H9 (cell line): ENCODE measurements at regions not wholly inside any gene's neighbourhood (a gene's known extent, or its start where the extent isn't known, plus 50 kb on each side); places are given as distances from the start of the nearest gene placed in this dataset.

Source experiments
- DNase-seq: peaks from one replicate; pipeline ENCODE4 v3.0.0-alpha.2; 2017
- H2AFZ ChIP-seq: one replicate; pipeline ENCODE4 v1.6.1; 2013; ENCODE audit warnings: mild to moderate bottlenecking, low read length, control low read depth, moderate library complexity
- H2AK5ac ChIP-seq: 2 replicates; pipeline ENCODE4 v1.6.1; 2013; ENCODE audit warnings: low read length, control low read depth, mixed read lengths; ENCODE audit not compliant: insufficient read length
- H2BK120ac ChIP-seq: one replicate; pipeline ENCODE4 v1.6.1; 2013; ENCODE audit warnings: low read depth, mild to moderate bottlenecking, low read length, control low read depth, inconsistent platforms; ENCODE audit not compliant: poor library complexity, severe bottlenecking
- H2BK12ac ChIP-seq: 2 replicates; pipeline ENCODE4 v1.6.1; 2013; ENCODE audit warnings: low read length, control low read depth, mixed read lengths, low read depth; ENCODE audit not compliant: insufficient read length
- H2BK15ac ChIP-seq: 2 replicates; pipeline ENCODE4 v1.6.1; 2013; ENCODE audit warnings: low read depth, low read length, control low read depth
- H2BK20ac ChIP-seq: one replicate; pipeline ENCODE4 v1.6.1; 2013; ENCODE audit warnings: low read depth, mild to moderate bottlenecking, low read length, control low read depth, inconsistent platforms; ENCODE audit not compliant: poor library complexity, severe bottlenecking
- H2BK5ac ChIP-seq: 2 replicates; pipeline ENCODE4 v1.6.1; 2013; ENCODE audit warnings: low read length, control low read depth, mixed read lengths; ENCODE audit not compliant: insufficient read length
- H3K14ac ChIP-seq: 2 replicates; pipeline ENCODE4 v1.6.1; 2013; ENCODE audit warnings: low read length, control low read depth; ENCODE audit not compliant: insufficient read depth
- H3K18ac ChIP-seq: 2 replicates; pipeline ENCODE4 v1.6.1; 2013; ENCODE audit warnings: low read depth, mild to moderate bottlenecking, mixed read lengths, low read length, control low read depth; ENCODE audit not compliant: insufficient read length
- H3K23ac ChIP-seq: 2 replicates; pipeline ENCODE4 v1.6.1; 2013; ENCODE audit warnings: low read length, control low read depth, mixed read lengths, low read depth; ENCODE audit not compliant: insufficient read length
- H3K23me2 ChIP-seq: 2 replicates; pipeline ENCODE4 v1.6.1; 2013; ENCODE audit warnings: low read depth, mild to moderate bottlenecking, mixed read lengths, low read length, control low read depth; ENCODE audit not compliant: insufficient read length, poor library complexity, severe bottlenecking
- H3K27ac ChIP-seq: 2 replicates; pipeline ENCODE4 v1.5.1; 2013; ENCODE audit warnings: low read length, control low read depth, mixed read lengths, low read depth; ENCODE audit not compliant: insufficient read length
- H3K27me3 ChIP-seq: 2 replicates; pipeline ENCODE4 v1.6.1; 2013; ENCODE audit warnings: low read length, control low read depth, inconsistent platforms; ENCODE audit not compliant: insufficient read depth
- H3K4ac ChIP-seq: 2 replicates; pipeline ENCODE4 v1.6.1; 2013; ENCODE audit warnings: low read depth, mild to moderate bottlenecking, control low read depth, inconsistent platforms, low read length, moderate library complexity
- H3K4me1 ChIP-seq: 2 replicates; pipeline ENCODE4 v1.6.1; 2013; ENCODE audit warnings: low read length, control low read depth, inconsistent platforms; ENCODE audit not compliant: insufficient read depth
- H3K4me2 ChIP-seq: 2 replicates; pipeline ENCODE4 v1.6.1; 2013; ENCODE audit warnings: low read length, control low read depth, mixed read lengths; ENCODE audit not compliant: insufficient read length, insufficient read depth
- H3K56ac ChIP-seq: 2 replicates; pipeline ENCODE4 v1.6.1; 2013; ENCODE audit warnings: low read depth, mild to moderate bottlenecking, mixed read lengths, low read length, control low read depth; ENCODE audit not compliant: insufficient read length
- H3K79me1 ChIP-seq: 2 replicates; pipeline ENCODE4 v1.6.1; 2013; ENCODE audit warnings: low read depth, mild to moderate bottlenecking, moderate library complexity, low read length, control low read depth, inconsistent platforms; ENCODE audit not compliant: insufficient read depth, poor library complexity, severe bottlenecking
- H3K79me2 ChIP-seq: 2 replicates; pipeline ENCODE4 v1.6.1; 2013; ENCODE audit warnings: low read length, control low read depth, inconsistent platforms; ENCODE audit not compliant: insufficient read depth
- H3K9ac ChIP-seq: 2 replicates; pipeline ENCODE4 v1.6.1; 2013; ENCODE audit warnings: low read length, control low read depth, mixed read lengths; ENCODE audit not compliant: insufficient read length; ENCODE audit errors: extremely low read depth
- H3K9me3 ChIP-seq: one replicate; pipeline ENCODE4 v1.6.1; 2013; ENCODE audit warnings: low read depth, low read length, inconsistent platforms; ENCODE audit not compliant: control insufficient read depth
- H3T11ph ChIP-seq: one replicate; pipeline ENCODE4 v1.6.1; 2013; ENCODE audit warnings: mild to moderate bottlenecking, low read length, control low read depth, inconsistent platforms
- H4K20me1 ChIP-seq: one replicate; pipeline ENCODE4 v1.6.1; 2013; ENCODE audit not compliant: control insufficient read depth, insufficient read length, insufficient read depth
- H4K5ac ChIP-seq: 2 replicates; pipeline ENCODE4 v1.6.1; 2013; ENCODE audit warnings: low read depth, mild to moderate bottlenecking, mixed read lengths, low read length, control low read depth; ENCODE audit not compliant: insufficient read length
- H4K8ac ChIP-seq: replicated peaks from 2 replicates; pipeline ENCODE4 v1.6.1; 2013; ENCODE audit warnings: low read length, control low read depth, mixed read lengths, low read depth; ENCODE audit not compliant: insufficient read length
- H4K91ac ChIP-seq: 2 replicates; pipeline ENCODE4 v1.6.1; 2013; ENCODE audit warnings: low read depth, mild to moderate bottlenecking, moderate library complexity, mixed read lengths, low read length, control low read depth; ENCODE audit not compliant: insufficient read length
- H3K27ac Mint-ChIP-seq, 3 experiments: 2 replicates in 2 of 3; 3 replicates in 1 of 3; pipeline ENCODE4 v1.8.0; 2020 to 2021; ENCODE audit warnings: mixed read lengths in 3 of 3, mild to moderate bottlenecking in 1 of 3, moderate library complexity in 1 of 3
- H3K27me3 Mint-ChIP-seq: 2 replicates; pipeline ENCODE4 v1.8.0; 2021; ENCODE audit warnings: low read depth, mild to moderate bottlenecking, moderate library complexity, mixed read lengths
- H3K36me3 Mint-ChIP-seq, 3 experiments: 2 replicates in 2 of 3; 3 replicates in 1 of 3; pipeline ENCODE4 v1.8.0; 2020 to 2021; ENCODE audit warnings: low read depth in 3 of 3, mixed read lengths in 3 of 3; ENCODE audit not compliant: insufficient read depth in 1 of 3
- H3K4me1 Mint-ChIP-seq, 2 experiments: 2 replicates each; pipeline ENCODE4 v1.8.0; 2020; ENCODE audit warnings: mixed read lengths in 2 of 2
- H3K4me3 Mint-ChIP-seq, 2 experiments: 2 replicates in 1 of 2; 3 replicates in 1 of 2; pipeline ENCODE4 v1.8.0; 2020 to 2021; ENCODE audit warnings: mild to moderate bottlenecking in 2 of 2, mixed read lengths in 2 of 2, moderate library complexity in 1 of 2
- H3K9me3 Mint-ChIP-seq, 2 experiments: 2 replicates in 1 of 2; 3 replicates in 1 of 2; pipeline ENCODE4 v1.8.0; 2020; ENCODE audit warnings: mild to moderate bottlenecking in 2 of 2, mixed read lengths in 2 of 2, moderate library complexity in 1 of 2
- WGBS: extraction: QIAGEN DNeasy Blood & Tissue Kit; methylation state at CpG from one replicate; pipeline ENCODE4 v1.1.7; 2013; ENCODE audit warnings: missing lambda C conversion rate, low lambda C conversion rate, mixed read lengths; ENCODE audit not compliant: insufficient read length; ENCODE audit errors: extremely low coverage; 5-methylcytosine and 5-hydroxymethylcytosine counted together
- TF ChIP-seq, protein P1 (sequence below): fragments of 200-600 bp; sonication (generic); conservative IDR thresholded peaks from 3 replicates; pipeline ENCODE4 v1.8.0; 2021; ENCODE audit warnings: antibody characterized with exemption, mild to moderate bottlenecking

DNA sequence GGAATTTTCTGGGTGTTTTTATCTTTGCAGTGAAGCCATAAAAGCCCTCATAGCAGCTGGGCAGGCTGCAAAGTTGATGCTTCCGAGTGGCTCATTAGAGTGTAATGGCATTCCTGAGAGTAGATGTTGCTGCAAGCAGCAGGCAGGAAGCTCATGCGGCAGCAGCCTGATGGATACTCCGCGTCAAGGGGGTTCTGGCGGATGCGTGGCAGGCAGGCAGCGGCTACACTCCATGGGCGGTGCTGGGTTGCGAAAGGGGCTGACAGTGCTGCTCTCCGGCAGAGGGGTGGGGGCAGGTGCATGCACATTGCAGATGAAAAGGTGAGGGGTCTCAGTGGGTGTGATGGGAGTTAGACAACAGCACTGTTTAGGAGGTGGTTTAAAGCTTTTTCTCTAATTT, 93.2 kb upstream of the AJAP1 start:
- Histone ChIP-seq H3K56ac (no peak overlapping the region), H3K27me3 (no peaks in the 10 kb centered on the region), H3K14ac (no peak overlapping the region), H3K27ac (no peak overlapping the region), H4K5ac (no peak overlapping the region), H3K9ac (no peak overlapping the region), H4K20me1 (no peaks in the 10 kb centered on the region), H3K4me2 (no peak overlapping the region), H4K8ac (no peak overlapping the region), H2BK12ac (no peak overlapping the region), H3K23me2 (no peaks in the 10 kb centered on the region), H2AK5ac (no peak overlapping the region), H2AFZ (no peak overlapping the region), H2BK120ac (no peak overlapping the region), H3K9me3 (no peaks in the 10 kb centered on the region), H3K79me1 (no peaks in the 10 kb centered on the region), H3K23ac (no peak overlapping the region), H2BK5ac (no peak overlapping the region), H2BK20ac (no peak overlapping the region), H3K18ac (no peak overlapping the region), H3K4ac (no peak overlapping the region), H3T11ph (no peak overlapping the region), H3K79me2 (no peaks in the 10 kb centered on the region), H3K4me1 (no peaks in the 10 kb centered on the region), H4K91ac (no peak overlapping the region), H2BK15ac (no peak overlapping the region)
- WGBS, result no CpG with 5 or more reads among the region's 10 CpGs
- Mint-ChIP-seq H3K27ac (no peak overlapping the region), H3K27me3 (peaks cover 20% of the 10 kb centered on the region), H3K36me3 (no peaks in the 10 kb centered on the region), H3K4me1 (peaks cover 4% of the 10 kb centered on the region in 2 experiments), H3K9me3 (no peaks in the 10 kb centered on the region; a peak in 1 of 5 replicates), H3K4me3 (no peak overlapping the region)
- TF ChIP-seq, protein P1, sequence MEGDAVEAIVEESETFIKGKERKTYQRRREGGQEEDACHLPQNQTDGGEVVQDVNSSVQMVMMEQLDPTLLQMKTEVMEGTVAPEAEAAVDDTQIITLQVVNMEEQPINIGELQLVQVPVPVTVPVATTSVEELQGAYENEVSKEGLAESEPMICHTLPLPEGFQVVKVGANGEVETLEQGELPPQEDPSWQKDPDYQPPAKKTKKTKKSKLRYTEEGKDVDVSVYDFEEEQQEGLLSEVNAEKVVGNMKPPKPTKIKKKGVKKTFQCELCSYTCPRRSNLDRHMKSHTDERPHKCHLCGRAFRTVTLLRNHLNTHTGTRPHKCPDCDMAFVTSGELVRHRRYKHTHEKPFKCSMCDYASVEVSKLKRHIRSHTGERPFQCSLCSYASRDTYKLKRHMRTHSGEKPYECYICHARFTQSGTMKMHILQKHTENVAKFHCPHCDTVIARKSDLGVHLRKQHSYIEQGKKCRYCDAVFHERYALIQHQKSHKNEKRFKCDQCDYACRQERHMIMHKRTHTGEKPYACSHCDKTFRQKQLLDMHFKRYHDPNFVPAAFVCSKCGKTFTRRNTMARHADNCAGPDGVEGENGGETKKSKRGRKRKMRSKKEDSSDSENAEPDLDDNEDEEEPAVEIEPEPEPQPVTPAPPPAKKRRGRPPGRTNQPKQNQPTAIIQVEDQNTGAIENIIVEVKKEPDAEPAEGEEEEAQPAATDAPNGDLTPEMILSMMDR, result no peak
- DNase-seq, result peak; percentile 36
